Endothelial cell of umbilical vein (primary cell): ENCODE measurements at regions not wholly inside any gene's neighbourhood (a gene's known extent, or its start where the extent isn't known, plus 50 kb on each side); places are given as distances from the start of the nearest gene placed in this dataset.

Experiments used
- POLR2A ChIP-seq: IDR thresholded peaks from 2 replicates; pipeline ENCODE4 v1.6.1; 2012; ENCODE audit warnings: low read depth, mild to moderate bottlenecking, control low read depth, low read length
- TF ChIP-seq, protein P1 (sequence below), 2 donors: IDR thresholded peaks; 1 replicate in 1 of 2; 2 replicates in 1 of 2; pipeline ENCODE4 v1.5.1; 2011; ENCODE audit warnings: low read length in 2 of 2, mild to moderate bottlenecking in 2 of 2, moderate library complexity in 2 of 2, control low read depth in 1 of 2, inconsistent platforms in 1 of 2, low read depth in 1 of 2; ENCODE audit not compliant: insufficient read depth in 1 of 2; ENCODE audit errors: extremely low read depth in 1 of 2

DNA sequence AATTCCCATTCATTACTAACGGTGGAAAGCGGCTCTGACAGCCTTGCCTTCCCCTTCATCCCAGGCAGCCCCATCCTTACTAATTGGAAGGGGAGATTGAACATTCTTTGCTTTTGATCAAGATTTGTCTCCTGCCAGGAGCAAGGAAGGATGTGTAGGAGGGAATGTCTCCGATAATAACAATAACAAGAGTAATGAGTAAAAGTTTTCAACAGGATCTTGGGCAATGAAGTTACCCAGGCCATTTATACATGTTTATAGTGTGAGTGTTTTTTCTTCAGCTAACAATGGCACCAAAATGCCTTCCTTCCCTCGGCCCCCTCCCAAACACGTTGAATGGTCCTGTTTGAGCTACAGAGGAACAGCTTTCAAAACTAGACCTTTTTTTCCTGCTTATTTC lies 83.8 kb downstream of the GATA6 start:
- TF ChIP-seq, protein P1, sequence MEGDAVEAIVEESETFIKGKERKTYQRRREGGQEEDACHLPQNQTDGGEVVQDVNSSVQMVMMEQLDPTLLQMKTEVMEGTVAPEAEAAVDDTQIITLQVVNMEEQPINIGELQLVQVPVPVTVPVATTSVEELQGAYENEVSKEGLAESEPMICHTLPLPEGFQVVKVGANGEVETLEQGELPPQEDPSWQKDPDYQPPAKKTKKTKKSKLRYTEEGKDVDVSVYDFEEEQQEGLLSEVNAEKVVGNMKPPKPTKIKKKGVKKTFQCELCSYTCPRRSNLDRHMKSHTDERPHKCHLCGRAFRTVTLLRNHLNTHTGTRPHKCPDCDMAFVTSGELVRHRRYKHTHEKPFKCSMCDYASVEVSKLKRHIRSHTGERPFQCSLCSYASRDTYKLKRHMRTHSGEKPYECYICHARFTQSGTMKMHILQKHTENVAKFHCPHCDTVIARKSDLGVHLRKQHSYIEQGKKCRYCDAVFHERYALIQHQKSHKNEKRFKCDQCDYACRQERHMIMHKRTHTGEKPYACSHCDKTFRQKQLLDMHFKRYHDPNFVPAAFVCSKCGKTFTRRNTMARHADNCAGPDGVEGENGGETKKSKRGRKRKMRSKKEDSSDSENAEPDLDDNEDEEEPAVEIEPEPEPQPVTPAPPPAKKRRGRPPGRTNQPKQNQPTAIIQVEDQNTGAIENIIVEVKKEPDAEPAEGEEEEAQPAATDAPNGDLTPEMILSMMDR (IDR thresholded peaks at IDR 0.05; ENCODE audit: extremely low read depth in 1 of 2, insufficient read depth in 1 of 2, low read depth in 1 of 2, low read length in 2 of 2), result no peak
- no peak for TF ChIP-seq POLR2A
